Fibroblast of mammary gland (primary cell): ENCODE measurements at regions not wholly inside any gene's neighbourhood (a gene's known extent, or its start where the extent isn't known, plus 50 kb on each side); places are given as distances from the start of the nearest gene placed in this dataset.

ENCODE experiments used
- DNase-seq: peaks from one replicate; pipeline ENCODE4 v3.0.0-alpha.2; 2010; ENCODE audit warnings: low read depth
- H3K4me3 ChIP-seq: 2 replicates; pipeline ENCODE4 v1.5.1; 2011; ENCODE audit warnings: low read depth, mild to moderate bottlenecking, low read length, moderate library complexity; ENCODE audit not compliant: control insufficient read depth
- CTCF ChIP-seq: conservative IDR thresholded peaks from 2 replicates; pipeline ENCODE4 v1.5.1; 2011; ENCODE audit warnings: low read depth, low read length, inconsistent platforms; ENCODE audit not compliant: control insufficient read depth, insufficient read depth

DNA sequence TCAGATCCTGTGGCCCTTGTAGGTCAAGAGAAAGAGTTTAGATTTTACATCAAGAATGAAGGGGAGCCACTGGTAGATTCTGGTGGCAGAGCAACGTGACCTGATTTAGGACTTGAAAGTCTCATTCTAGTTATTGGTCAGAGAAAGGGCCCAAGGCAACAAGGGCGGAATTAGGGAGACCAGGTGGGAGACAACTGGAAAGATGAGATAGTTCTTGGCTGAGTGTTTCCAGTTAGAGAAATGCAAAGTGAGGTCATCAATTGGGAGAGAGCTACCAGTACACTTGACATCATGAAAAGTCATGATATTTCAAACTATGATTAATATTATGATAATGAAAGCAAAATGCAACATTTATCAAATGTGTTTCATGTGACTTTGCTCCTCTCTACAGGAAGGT lies 147.2 kb upstream of the FAM20A start:
- H3K4me3 ChIP-seq = no peak overlapping the region
- no peak for DNase-seq
- TF ChIP-seq CTCF = no peak

- DNase-seq = no peak
- TF ChIP-seq CTCF = no peak
- H3K4me3 ChIP-seq = no peak overlapping the region
Observed at GRCh38 chr17:68740555-68741447, 139.6 kb upstream of the FAM20A start.

GRCh38 chr17:68737761-68738443 lies 136.7 kb upstream of the FAM20A start:
- no peak for TF ChIP-seq CTCF
- DNase-seq = no peak
- H3K4me3 ChIP-seq = no peak overlapping the region

GRCh38 chr17:68734931-68735330 lies 133.8 kb upstream of the FAM20A start:
- DNase-seq = no peak
- H3K4me3 ChIP-seq = no peak overlapping the region
- no peak for TF ChIP-seq CTCF

DNA sequence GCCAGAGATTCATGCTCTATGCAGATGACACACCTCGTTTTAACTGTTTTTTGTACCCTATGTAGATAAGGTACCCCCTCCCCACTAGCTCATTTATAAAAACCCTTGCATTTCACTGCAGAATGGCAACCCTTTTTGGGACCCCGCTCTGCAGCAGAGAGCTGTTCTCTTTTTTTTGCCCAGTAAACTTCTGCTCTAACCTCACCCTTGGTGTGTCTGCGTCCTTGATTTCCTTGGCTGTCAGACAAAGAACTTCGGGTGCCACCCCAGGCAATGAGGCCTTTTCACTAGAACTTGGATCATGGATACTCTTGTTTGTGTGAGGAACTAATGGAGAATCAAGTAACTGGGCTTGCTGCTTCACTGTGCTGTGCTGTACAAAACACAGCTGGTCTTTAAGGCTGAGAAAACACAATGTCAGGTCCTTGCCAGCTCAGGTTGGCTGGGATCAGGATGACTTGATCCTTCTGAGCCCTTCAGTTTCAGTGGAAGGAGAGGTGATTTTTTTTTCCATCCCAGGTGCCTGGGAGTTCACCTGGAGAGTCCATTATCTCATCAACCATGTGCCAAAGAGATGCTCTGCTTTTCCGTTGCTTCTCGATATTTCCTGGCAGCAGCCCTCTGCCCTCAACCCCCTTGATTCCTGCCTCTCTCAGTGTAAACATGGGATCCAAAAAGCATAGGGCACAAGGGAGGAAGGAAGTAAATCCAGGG lies 133.2 kb upstream of the FAM20A start:
- TF ChIP-seq CTCF = no peak
- DNase-seq = no peak
- H3K4me3 ChIP-seq = no peak overlapping the region

DNA sequence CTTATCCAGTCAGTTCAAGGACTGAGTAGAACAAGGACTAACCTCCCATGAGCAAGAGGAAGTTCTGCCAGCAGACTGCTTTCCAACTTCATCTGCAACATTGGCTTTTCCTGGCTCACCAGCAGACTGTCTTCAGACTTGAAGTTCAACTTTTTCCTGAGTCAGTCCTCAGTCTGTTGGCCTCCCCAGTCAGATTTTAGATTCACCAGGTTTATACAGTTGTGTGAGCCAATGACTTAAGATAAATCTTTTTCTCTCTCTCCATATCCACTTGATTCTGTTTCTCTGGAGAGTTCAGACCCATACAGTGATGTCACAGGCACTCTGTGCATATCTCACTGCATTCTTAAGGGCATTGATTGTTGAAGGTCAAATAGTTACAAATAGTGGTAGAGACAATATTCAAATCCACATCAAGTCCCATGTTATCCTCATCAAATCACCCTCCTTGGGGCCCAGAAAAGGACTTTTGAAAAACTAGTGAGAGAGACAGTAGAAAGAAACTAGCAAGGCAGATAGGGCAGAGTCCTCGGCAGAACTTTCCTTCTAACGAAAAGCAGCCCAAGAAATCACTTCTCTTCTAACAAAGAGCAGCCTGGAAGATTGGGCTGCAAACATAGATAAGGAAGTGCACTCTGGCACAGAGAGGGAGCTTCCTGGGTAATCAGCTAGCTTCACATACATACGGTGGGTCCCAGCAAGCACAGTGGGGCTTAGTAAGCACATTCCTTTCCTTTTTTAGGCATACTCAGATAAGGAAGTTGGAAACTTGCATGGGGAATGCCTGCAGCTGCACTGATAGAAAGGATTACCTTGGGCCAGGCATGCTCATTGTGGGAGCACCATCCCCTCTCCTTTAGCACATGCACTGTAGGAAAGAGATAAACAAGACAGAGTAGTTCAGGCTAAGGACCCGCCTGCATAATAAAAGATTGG lies 132.3 kb upstream of the FAM20A start:
- peak; percentile 29 for DNase-seq
- H3K4me3 ChIP-seq = no peak overlapping the region
- TF ChIP-seq CTCF = no peak
